Astrocyte of the cerebellum (primary cell): ENCODE measurements at regions not wholly inside any gene's neighbourhood (a gene's known extent, or its start where the extent isn't known, plus 50 kb on each side); places are given as distances from the start of the nearest gene placed in this dataset.

Source experiments
- DNase-seq: peaks from one replicate; pipeline ENCODE4 v3.0.0-alpha.2; 2011; ENCODE audit warnings: low read depth
- H3K4me3 ChIP-seq: 2 replicates; pipeline ENCODE4 v1.5.1; 2011; ENCODE audit warnings: mild to moderate bottlenecking, low read depth, low read length, moderate library complexity
- CTCF ChIP-seq: IDR thresholded peaks from 2 replicates; pipeline ENCODE4 v1.5.1; 2012; ENCODE audit warnings: low read length, low read depth, moderate library complexity, mild to moderate bottlenecking; ENCODE audit errors: missing control alignments
- in situ Hi-C: cut with HindIII; loops from 2 replicates; pipeline ENCODE4 v1.10.0; 2017; ENCODE audit warnings: low sequenced_read_pairs

- no peak overlapping the region for H3K4me3 ChIP-seq
- no peak for TF ChIP-seq CTCF
- in situ Hi-C loops = no loop called here
- DNase-seq = no peak
Observed at GRCh38 chr15:69740684-69741083, 288.1 kb downstream of the RPLP1 start.

GRCh38 chr15:69742361-69742760, 289.7 kb downstream of the RPLP1 start:
- no peak for DNase-seq
- in situ Hi-C loops = no loop called here
- H3K4me3 ChIP-seq = no peak overlapping the region
- TF ChIP-seq CTCF = no peak

GRCh38 chr15:69743091-69743490, 290.5 kb downstream of the RPLP1 start:
- DNase-seq = no peak
- in situ Hi-C loops = no loop called here
- H3K4me3 ChIP-seq = no peak overlapping the region
- no peak for TF ChIP-seq CTCF

GRCh38 chr15:69744391-69745162, 292.0 kb downstream of the RPLP1 start:
- no peak for TF ChIP-seq CTCF
- DNase-seq = no peak
- in situ Hi-C loops = no loop called here
- H3K4me3 ChIP-seq = no peak overlapping the region

GRCh38 chr15:69747193-69747592, 294.6 kb downstream of the RPLP1 start:
- in situ Hi-C loops = no loop called here
- no peak for DNase-seq
- no peak overlapping the region for H3K4me3 ChIP-seq
- TF ChIP-seq CTCF = no peak

- no peak overlapping the region for H3K4me3 ChIP-seq
- no peak for TF ChIP-seq CTCF
- in situ Hi-C loops = no loop called here
- DNase-seq = no peak
Observed at GRCh38 chr15:69748131-69748530, 295.5 kb downstream of the RPLP1 start.
